ENCODE measurements at regions not wholly inside any gene's neighbourhood (a gene's known extent, or its start where the extent isn't known, plus 50 kb on each side); places are given as distances from the start of the nearest gene placed in this dataset.

DNA sequence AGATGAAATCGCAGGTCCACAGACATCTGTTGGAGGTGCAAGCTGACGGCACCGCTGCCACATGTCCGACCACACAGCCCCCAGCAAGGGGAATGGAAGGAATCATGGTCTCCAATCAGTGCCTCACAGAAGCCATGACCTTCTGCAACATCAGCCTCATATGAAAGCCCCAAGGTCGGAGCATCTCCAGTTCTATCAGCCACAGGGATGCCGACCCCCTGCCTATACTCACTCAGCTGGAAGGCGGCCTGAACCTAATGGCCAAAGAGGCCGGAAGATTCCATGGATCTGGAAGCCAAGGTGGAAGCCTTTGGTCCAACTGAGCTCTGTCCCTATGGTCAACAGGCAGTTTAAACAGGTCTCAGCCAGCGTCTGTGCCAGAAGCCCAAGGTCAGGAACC lies 278.8 kb downstream of the TNS1 start:
- no peak for TF ChIP-seq EZH2 (IDR thresholded peaks at IDR 0.05; ENCODE audit: borderline replicate concordance, low read length)
- TF ChIP-seq, protein P1, sequence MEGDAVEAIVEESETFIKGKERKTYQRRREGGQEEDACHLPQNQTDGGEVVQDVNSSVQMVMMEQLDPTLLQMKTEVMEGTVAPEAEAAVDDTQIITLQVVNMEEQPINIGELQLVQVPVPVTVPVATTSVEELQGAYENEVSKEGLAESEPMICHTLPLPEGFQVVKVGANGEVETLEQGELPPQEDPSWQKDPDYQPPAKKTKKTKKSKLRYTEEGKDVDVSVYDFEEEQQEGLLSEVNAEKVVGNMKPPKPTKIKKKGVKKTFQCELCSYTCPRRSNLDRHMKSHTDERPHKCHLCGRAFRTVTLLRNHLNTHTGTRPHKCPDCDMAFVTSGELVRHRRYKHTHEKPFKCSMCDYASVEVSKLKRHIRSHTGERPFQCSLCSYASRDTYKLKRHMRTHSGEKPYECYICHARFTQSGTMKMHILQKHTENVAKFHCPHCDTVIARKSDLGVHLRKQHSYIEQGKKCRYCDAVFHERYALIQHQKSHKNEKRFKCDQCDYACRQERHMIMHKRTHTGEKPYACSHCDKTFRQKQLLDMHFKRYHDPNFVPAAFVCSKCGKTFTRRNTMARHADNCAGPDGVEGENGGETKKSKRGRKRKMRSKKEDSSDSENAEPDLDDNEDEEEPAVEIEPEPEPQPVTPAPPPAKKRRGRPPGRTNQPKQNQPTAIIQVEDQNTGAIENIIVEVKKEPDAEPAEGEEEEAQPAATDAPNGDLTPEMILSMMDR (conservative IDR thresholded peaks at IDR 0.05 in 1 of 2, IDR thresholded peaks at IDR 0.05 in 1 of 2; ENCODE audit: extremely low read depth in 1 of 2, insufficient read depth in 1 of 2, low read depth in 1 of 2, low read length in 2 of 2) = no peak
